ENCODE measurements at regions not wholly inside any gene's neighbourhood (a gene's known extent, or its start where the extent isn't known, plus 50 kb on each side); places are given as distances from the start of the nearest gene placed in this dataset.

- no peak for DNase-seq (ENCODE audit: low read depth, low spot score)
Observed at GRCh38 chr3:156760333-156760732, 65.8 kb upstream of the LEKR1 start.

- no peak for DNase-seq (ENCODE audit: low read depth, low spot score)
Observed at GRCh38 chr3:156761007-156761406, 65.1 kb upstream of the LEKR1 start.

GRCh38 chr3:156761713-156762451 lies 64.3 kb upstream of the LEKR1 start:
- DNase-seq (ENCODE audit: low read depth, low spot score): no peak

GRCh38 chr3:156762631-156763185 lies 63.4 kb upstream of the LEKR1 start:
- no peak for DNase-seq (ENCODE audit: low read depth, low spot score)

- DNase-seq (ENCODE audit: low read depth, low spot score): no peak
Observed at GRCh38 chr3:156763386-156763785, 62.8 kb upstream of the LEKR1 start.

- no peak for DNase-seq (ENCODE audit: low read depth, low spot score)
Observed at GRCh38 chr3:156763931-156764720, 62.0 kb upstream of the LEKR1 start.

GRCh38 chr3:156764751-156765150 lies 61.4 kb upstream of the LEKR1 start:
- no peak for DNase-seq (ENCODE audit: low read depth, low spot score)

GRCh38 chr3:156768390-156768789 lies 57.8 kb upstream of the LEKR1 start:
- no peak for DNase-seq (ENCODE audit: low read depth, low spot score)

- DNase-seq (ENCODE audit: low read depth, low spot score): no peak
Observed at GRCh38 chr3:156769721-156770654, 56.2 kb upstream of the LEKR1 start.

GRCh38 chr3:156770699-156771414 lies 55.3 kb upstream of the LEKR1 start:
- no peak for DNase-seq (ENCODE audit: low read depth, low spot score)

- DNase-seq (ENCODE audit: low read depth, low spot score): no peak
Observed at GRCh38 chr3:156772588-156773206, 53.5 kb upstream of the LEKR1 start.

- DNase-seq (ENCODE audit: low read depth, low spot score): peak; percentile 35
Observed at GRCh38 chr3:156776031-156776430, 50.1 kb upstream of the LEKR1 start.
